Putamen (tissue), 1 donor: ENCODE measurements at regions not wholly inside any gene's neighbourhood (a gene's known extent, or its start where the extent isn't known, plus 50 kb on each side); places are given as distances from the start of the nearest gene placed in this dataset.
"Not testable (repeated sequence)": the region's sequence is repeated elsewhere in the genome, so short reads cannot be mapped to it uniquely, and the experiment has no call there.

Experiments used
- DNase-seq: peaks from one replicate; pipeline ENCODE4 v3.0.0-alpha.2; 2016; ENCODE audit warnings: low spot score

GRCh38 chr3:27661797-27662196 is 60.3 kb downstream of the EOMES start:
- no peak for DNase-seq

DNA sequence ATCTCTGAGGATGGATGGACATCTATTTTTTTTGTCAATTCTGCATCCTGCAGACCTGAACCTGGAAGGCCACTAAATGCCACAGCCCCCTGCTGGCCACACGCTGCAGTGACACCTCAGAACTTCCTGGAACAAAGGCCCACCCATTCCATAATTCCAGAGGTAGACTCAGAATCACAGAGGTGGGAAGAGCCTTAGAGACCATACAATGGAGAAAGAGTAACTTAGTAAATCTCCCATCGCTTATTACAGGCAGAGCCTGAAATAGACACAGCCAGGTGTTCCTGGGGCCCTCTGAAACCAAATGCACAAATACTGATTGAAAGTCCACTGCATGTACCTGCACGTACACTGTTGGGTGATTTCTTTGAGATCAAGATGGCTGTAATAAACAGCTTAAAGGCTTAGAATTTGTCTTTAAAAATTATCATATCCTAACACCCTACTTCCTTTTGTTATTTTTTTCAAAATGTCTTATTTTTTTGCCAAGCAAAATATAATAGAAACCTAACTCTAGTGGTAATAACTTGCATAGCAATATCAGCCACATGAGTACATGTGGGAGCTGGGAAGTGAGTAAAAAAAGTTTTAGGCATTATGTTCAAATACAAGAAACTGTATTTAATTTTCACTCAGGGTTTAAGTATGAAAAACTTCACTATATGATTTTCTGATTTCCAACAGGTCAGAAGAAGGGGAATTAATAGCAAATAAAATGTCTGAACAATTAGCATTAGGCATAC is 62.7 kb downstream of the EOMES start:
- DNase-seq, result no peak

DNA sequence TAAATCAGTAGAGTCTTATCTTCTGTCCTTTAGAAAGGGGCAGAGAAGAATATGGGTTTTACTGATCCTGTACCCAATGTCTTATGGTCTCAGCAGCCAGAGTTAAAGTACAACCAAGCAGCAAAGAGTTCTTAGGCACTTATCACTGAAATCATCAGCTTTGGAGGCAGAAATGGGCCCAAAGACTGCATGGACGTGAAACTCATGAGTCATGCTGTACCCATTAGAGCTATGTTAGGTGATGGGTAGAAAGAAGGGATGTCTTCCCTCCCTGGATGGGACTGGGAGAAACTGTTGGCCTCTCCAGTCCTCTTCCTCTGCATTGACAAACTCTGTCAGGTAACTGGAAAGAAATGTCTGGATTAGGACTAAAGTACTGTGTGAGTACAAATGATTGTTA is 63.4 kb downstream of the EOMES start:
- DNase-seq, result no peak

DNA sequence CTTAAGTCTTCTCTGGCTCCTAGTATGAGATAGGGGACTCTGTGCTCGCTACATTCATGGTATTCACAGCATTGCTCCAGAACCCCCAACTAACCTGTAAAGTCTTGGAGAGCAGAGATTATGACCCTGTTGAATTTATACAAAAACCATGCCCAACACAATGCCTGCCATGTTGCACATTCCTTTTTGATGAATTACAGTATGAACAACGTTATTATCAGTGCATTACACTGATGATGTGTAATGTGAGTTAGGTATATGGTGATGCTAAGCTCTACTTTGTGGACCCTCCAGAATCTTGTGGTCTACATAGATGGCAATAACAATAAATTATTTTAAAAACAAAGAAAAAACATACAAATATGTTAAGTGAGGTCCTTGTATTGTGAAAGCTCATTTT is 64.3 kb downstream of the EOMES start:
- DNase-seq, result no peak

DNA sequence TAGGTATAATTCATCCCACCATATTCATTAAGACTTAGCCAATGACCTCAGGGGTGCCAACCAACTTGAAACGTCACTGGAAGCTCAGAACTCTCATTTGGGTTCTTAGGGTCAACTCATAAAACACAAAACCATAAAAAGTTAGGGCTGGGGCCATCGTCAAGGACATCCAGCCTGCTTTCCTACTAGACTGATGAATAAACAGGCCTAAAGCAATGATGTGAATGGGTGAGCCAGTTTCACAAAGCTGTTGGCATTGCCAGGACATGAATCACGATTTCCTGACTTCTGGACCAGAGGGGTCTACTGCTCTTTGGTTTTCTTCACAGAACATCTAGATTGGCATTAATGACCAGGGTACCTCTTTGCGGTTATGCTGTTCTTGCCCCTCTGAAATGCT is 64.7 kb downstream of the EOMES start:
- DNase-seq, result no peak

GRCh38 chr3:27656790-27657189 is 65.3 kb downstream of the EOMES start:
- no peak for DNase-seq

DNA sequence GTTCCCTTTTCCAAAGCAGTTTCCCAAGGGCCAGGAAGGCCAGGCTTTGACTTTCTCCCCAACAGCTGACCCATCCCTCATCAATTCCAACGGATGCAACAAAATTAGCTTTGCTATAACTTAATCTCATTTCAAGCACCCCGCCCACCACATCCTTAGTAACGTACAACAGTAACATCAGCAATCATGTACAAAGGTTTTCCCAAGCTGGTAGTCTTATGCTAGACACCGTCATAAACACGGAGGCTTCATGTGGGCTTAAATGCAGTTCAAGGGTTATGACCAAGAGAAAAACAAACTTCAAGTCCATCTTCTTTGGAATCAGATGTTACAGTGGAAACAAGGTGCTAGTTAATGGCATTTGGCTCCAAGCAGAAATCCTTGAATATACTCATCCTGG is 66.6 kb downstream of the EOMES start:
- no peak for DNase-seq

DNA sequence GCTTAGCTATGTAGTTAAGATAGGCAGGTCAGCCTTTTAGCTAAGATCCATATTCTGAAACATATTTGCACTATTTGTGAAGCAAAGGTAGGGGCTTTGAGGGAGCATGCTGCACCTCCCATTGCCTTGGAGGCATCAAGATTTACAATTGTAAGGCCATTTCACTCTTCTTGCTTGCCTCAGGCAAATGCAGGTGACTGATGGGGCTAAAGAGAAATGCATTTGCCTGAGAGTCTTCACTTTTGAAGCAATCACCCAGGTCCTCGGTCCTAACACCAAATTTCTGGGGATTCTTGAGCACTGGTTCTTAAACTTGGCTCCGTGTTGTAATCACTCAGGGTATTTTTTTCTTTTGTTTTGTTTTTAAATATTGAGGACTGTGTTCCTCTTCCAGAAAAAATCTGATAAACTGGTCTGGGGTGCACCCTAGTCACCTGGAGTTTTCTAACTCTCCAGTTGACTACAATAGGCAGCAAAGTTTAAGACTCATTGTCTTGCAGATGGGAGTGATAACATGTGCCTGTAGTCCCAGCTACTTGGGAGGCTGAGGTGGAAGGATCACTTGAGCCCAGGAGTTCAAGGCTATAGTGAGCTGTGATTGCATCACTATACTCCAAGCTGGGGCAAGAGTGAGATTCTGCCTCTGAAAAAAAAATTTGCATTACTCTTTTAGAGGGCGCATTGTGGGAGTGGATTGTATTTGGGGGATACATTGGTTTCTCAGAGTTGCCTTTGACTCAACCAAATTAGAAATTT is 68.1 kb downstream of the EOMES start:
- no peak for DNase-seq

DNA sequence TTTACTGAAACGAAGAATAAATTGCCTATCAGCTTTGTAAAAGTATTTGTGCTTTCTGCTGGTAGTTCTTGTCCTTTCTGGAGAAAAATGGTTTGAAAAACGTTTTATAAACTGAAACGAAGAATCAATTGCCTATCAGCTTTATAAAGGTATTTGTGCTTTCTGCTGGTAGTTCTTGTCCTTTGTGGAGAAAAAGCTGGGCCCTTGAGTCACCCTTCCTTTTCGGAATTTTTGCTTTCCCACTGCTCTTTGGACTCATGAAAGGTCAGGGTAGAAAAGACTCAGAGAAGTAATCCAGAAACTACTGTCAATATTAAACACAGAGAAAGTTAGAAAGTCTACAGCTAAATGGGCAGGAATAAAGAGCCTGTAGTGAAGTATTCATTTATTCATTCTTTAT is 72.8 kb downstream of the EOMES start:
- no peak for DNase-seq

- DNase-seq, result no peak
These were observed 75.2 kb downstream of the EOMES start for GRCh38 chr3:27646896-27647295.

DNA sequence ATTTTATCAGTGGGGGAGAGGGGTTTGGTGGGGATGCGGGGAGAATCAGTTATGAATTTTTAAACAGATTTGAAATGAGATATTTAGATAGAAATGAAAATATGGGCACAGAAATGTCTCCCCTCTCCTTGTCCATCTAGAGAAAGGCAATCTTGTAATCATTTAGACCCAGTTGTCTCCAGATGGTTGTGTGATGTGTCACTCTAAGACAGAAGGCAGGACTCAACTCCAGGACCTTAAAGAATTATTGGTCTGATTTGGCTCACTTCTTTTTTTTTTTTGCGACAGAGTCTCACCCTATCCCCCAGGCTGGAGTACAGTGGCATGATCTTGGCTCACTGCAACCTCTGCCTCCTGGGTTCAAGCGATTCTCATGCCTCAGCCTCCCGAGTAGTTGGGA is 77.2 kb downstream of the EOMES start:
- DNase-seq, result no peak

DNA sequence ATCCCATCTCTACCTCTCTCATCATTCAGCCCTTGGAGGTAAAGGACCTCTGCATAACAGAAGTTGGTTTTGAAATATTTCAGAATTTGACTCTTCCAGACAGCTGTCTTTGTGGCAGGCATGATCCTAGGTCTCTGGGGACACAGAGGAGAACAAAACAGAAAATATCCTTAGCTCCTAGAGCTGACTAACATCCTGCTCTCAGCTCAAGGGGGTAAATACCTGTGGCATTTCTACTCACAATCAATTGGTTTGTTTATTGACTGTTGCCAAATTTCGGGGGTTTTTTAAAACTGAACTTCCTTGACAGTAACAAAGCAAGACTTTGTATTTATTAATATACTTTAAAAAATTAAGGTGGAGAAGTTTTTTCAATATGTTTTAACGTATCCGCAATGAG is 78.8 kb downstream of the EOMES start:
- DNase-seq, result no peak

DNA sequence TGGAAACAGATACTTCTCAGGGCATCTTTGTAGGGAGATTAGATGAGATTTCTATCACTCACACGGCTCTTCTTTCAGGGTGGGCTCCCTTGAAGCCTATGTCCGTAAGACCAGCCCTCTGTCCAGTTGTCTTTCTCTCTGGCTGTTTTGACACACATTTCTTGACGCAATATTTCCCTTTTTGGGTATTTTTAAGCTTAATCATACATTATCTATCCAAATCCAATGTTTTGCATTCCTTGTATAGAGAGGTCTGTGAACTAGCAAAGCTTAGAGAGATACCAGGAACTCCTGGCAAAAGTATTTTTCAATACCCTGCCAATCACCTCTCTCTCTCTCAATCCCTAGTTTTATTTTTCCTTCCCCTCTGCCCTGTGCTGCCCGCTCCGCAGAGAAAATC is 79.3 kb downstream of the EOMES start:
- DNase-seq, result no peak

DNA sequence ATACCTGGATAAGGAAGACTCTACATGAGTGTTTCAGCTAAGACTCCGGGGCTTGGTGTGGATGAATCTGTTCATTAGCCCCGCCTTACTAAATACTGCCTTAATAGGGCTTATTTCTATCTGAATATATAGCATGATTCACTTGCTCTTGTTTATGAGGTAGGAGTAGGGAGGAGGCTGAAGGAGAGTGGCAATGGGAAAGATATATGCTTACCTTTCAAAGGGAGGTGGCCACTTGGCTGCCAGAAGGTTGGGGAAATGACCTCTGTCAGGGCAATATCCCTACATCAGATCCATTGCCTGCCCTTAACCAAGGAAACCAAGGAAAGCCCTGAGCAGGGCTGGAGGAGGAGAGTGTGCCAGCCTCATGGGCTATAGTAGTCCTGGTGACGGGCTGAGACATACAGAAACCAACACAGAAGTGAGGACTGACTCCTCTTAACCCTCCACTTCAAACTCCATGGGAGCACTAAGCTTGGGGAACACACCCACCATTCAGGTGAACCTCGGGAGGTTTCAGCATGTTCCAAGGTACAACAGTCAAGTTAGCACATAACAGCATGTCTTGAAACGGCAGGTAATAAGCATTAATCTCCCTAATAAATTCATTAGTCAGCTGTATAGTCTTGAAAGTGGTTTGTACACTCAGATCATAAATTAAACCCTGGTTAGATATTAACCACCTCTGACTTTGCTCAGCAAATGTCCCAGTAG is 80.1 kb downstream of the EOMES start:
- no peak for DNase-seq

DNA sequence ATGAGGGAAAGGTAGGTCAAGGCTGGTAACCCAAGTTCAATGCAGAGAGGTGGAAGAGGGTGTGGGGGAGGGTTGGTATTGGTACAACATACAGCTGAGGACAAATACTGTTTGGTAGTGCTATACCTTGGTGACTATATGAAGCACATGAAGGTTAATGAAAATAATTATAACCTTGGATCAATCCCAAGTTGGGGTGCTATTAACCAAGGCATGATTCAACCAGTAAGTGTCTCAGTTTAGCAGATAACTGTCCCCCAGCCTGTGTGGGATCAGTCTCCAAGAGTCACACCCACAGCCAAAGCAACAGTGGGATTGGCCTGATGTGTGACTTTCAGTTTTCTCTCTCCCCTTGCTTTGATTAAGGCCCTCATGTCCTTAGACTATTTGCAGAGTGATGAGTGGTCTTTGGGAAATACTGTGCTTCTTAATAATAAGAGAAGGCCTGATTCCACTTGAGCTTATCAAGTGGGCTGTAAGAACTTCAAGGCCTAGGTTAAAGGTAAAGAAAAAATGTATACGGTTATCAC is 80.8 kb downstream of the EOMES start:
- DNase-seq, result no peak

- no peak for DNase-seq
These were observed 82.9 kb downstream of the EOMES start for GRCh38 chr3:27639271-27639670.

DNA sequence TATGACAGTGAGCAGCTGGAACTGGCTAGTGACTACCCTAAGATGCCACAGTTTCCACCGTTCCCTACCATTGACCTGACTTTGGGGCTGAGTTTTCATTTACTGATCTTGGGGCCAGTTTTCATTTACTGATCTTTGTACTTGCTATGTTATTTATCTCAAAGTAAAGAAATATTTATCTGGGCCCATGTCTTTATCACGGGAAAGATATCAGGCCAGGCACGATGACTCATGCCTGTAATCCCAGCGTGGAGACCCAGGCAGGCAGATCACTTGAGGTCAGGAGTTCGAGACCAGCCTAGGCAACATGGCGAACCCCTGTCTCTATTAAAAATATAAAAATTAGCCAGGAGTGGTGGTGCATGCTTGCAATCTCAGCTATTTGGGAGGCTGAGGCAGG is 83.5 kb downstream of the EOMES start:
- DNase-seq, result no peak

DNA sequence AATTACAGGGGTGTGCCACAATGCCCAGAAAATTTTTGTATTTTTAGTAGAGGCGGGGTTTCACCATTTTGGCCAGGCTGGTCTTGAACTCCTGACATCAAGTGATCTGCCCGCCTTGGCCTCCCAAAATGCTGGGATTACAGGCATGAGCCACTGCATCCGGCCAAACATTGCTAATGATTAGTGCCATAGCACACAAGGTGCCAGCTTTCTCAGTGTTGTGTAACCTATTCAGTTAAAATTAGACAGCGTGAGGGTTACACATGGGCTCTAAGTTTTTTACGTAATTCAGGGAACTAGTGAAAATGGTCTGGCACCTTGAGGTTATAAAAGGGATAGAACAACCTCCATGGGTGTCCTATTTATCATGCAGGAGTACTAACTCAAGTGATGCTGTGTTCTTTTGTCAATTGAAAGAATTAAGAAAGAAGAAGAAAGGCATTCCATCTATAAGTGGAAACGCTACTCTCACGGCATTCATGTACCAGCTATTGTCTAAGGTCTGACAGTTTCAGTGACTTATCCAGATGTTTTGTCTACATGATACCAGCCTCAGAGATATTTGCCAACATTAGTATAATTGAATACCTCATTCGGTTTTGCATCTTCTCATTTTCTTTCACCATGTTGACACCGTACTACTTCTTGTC is 84.7 kb downstream of the EOMES start:
- no peak for DNase-seq

DNA sequence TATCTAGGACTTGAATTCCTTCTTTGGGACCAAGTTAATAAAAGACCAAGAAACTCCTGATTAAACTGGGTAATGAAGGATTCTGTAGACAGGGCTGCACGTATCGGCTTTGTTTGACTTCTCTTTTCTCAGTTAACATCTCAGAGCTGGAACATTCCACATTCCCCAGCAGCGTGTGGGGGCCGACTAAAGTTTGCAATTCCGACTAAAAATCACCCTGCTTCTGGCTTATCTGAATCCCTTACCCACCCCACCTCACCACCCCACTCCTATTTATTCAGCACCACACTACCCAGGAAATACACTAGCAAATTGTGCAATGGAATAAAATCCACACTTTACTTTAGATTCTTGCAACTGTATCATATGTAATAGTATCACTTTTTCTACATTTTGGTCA is 87.1 kb downstream of the EOMES start:
- DNase-seq, result not testable (repeated sequence)

GRCh38 chr3:27633224-27633545 is 88.9 kb downstream of the EOMES start:
- DNase-seq, result no peak

- no peak for DNase-seq
These were observed 89.5 kb downstream of the EOMES start for GRCh38 chr3:27632431-27633223.

DNA sequence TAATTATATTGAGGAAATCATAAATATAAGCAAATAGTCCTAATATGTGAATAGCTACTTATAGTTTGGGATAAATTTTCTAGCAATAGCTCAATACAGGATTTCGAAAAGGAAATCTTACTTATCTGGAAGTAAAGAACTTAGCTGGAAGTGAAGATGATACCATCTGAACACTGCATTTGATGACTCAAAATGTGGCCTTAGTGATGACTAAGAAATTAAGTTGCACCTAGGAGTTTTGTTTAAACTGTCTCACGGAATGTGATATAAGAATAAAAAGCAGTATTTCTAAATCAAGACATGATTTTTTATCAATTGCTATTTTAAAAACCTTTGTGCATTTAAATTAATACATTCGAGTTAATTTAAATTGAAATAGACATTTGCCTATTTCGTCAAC is 91.2 kb downstream of the EOMES start:
- DNase-seq, result no peak
